ENCODE measurements at regions not wholly inside any gene's neighbourhood (a gene's known extent, or its start where the extent isn't known, plus 50 kb on each side); places are given as distances from the start of the nearest gene placed in this dataset.

- in situ Hi-C loops (cut with HindIII; ENCODE audit: low sequenced_read_pairs) = no loop called here
- no peak for DNase-seq (ENCODE audit: low spot score)
Observed at GRCh38 chr12:93243689-93244513, 133.8 kb upstream of the NUDT4 start.

GRCh38 chr12:93244514-93245077 is 133.1 kb upstream of the NUDT4 start:
- no peak for DNase-seq (ENCODE audit: low spot score)
- in situ Hi-C loops (cut with HindIII; ENCODE audit: low sequenced_read_pairs) = no loop called here

- DNase-seq (ENCODE audit: low spot score) = no peak
- in situ Hi-C loops (cut with HindIII; ENCODE audit: low sequenced_read_pairs) = no loop called here
Observed at GRCh38 chr12:93245543-93245942, 132.2 kb upstream of the NUDT4 start.

DNA sequence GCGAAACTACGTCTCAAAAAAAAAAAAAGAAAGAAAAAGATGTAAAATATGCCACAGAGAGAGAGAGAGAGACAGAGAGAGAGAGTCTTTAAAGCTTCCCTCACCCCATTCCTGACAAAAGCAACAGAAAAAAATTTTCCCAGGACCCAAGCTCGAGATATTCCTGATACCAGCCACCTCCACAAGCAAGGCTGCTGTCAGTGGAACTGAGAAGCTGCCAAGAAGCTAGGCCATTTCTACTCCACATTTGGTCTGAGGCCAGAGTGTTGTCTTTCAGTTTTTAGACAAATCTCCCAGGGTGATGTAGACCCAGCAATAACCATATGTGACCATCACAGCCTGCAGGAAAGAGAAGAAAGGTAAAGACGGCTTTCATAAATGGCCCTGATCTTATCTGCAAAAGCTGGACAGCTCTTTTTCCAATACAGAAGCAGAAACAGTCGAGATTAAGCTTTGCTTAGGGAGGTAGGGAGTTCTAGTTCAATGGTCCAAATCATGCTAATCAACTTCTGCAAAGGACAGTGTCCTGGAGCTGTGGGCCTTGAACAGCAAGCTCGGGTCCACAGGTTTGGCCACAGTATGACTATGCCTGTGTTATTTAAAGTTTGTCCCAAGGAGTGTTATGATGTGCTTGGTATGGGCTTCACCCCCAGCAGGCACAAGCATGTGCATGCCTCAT is 130.3 kb upstream of the NUDT4 start:
- in situ Hi-C loops (cut with HindIII; ENCODE audit: low sequenced_read_pairs) = no loop called here
- no peak for DNase-seq (ENCODE audit: low spot score)

DNA sequence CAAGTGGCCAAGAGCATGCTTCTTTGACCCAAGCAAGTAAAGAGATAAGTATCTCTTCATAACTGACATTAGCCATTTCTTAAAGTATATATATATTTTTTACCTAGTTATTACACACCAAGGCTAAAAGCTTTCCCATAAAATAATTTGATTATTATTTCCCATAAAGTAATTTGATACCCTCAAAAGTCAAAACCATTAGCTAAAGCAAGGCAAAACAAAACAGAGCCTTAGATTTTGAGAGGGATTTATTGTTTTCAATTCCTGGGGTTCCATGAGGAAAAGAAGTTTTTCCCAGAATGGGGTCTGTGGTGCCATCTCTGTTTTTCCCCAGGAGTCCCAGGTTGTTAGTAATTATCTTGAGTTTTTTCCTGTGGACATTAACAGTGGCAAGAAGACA is 125.5 kb upstream of the NUDT4 start:
- in situ Hi-C loops (cut with HindIII; ENCODE audit: low sequenced_read_pairs) = no loop called here
- DNase-seq (ENCODE audit: low spot score) = no peak

DNA sequence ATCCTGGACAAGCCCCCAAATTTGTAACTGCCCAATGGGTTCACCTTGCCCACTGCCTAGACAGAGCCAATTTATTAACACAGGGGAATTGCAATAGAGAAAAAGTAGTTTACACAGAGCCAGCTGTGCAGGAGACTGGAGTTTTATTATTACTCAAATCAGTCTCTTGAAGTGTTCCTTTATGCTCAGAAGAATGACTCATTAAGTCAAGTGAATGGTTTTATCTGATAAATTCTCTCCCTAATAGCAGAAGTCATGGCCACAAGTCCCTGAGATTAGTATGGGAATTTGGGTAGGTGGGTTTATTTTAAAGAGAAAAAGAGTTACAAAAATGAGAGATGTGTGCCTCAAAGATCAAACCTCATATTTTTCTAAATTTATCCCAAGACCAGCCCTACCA is 122.8 kb upstream of the NUDT4 start:
- in situ Hi-C loops (cut with HindIII; ENCODE audit: low sequenced_read_pairs) = no loop called here
- no peak for DNase-seq (ENCODE audit: low spot score)

DNA sequence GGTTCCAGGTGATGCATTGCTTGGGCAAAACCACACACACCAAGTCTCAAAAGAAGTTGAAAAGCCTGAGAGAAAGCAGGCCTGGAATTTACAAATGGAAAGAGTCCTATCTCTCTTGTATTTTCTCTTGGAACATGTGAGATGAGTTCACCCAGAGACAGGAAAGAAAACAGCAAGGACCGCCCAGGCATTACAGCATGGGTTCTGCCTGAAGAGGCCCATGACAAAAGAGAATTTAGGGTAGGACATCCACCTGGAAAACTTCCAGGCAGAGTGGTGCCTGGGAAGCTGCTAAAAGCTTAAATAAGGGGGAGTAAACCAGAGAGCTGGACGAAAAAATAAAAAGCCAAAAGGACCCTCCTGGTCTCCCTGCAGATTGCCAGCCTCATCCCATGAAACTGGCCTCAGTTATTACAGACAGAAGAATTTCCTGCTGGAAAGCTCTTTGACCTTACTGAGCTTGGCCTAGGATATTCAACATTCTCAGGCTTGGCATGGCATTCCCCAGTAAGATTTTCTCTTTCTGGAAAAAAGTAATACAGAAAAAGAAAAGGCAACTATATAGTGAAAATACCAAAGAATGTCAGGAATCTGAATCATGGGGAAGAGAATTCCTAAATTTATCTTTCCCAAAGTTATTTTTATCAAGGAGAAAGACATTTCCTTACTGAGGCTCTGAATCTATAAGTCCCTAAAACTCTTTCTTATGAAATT is 121.3 kb upstream of the NUDT4 start:
- in situ Hi-C loops (cut with HindIII; ENCODE audit: low sequenced_read_pairs) = no loop called here
- no peak for DNase-seq (ENCODE audit: low spot score)

GRCh38 chr12:93261505-93262094 is 116.1 kb upstream of the NUDT4 start:
- in situ Hi-C loops (cut with HindIII; ENCODE audit: low sequenced_read_pairs) = no loop called here
- DNase-seq (ENCODE audit: low spot score) = no peak

GRCh38 chr12:93272997-93273396 is 104.7 kb upstream of the NUDT4 start:
- in situ Hi-C loops (cut with HindIII; ENCODE audit: low sequenced_read_pairs) = no loop called here
- no peak for DNase-seq (ENCODE audit: low spot score)

DNA sequence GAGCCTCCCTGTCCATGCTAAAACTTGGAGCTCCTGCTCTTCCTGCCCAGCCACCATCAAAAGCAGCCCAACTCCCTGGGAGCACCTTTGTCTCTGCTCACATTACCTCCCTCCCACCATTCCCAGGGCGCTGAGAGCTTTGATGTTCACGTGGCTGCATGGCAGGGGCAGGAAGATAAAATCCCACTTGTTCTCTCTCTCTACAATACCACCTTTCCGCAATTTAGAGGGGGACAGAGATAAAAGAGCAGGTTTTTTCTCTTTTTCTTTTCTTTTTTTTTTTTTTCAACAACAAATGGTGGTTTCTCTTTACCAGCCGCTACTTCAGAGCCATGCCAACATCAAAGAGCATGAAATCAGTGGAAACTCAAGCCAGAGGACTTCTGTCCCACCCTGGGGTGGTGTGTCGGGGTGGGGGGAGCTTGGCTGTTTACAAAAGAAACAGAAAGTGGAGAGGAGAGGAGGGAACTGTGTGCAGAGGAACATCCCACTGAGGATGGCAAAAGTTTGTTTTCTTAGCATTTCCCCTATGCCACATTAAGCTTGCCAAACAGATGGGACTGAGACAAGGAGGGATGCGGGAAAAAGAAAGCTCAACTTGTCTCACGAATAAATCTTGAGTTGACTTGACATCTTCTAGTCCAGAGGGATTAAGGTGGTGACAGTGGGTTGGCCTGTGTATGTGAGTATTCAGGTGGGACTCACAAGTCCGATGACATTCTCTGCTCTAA is 103.7 kb upstream of the NUDT4 start:
- DNase-seq (ENCODE audit: low spot score) = no peak
- in situ Hi-C loops (cut with HindIII; ENCODE audit: low sequenced_read_pairs) = no loop called here

DNA sequence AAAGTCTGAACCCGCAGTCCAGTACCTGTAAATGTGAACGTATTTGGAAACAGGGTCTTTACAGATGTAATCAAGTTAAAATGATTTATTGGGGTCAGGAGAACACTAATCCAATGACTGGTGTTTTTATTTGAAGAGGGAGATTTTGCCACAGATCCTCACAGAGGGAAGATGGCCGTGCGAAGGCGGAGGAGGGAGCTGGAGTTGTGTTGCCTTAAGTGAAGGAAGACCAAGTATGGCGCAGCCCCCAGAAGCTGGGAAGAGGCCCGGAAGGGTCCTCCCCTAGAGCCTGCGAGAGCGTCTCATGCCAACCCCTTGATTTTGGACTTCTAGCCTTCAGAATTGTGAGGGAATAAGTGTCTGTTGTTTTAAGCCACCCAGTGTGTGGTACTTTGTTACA is 102.8 kb upstream of the NUDT4 start:
- DNase-seq (ENCODE audit: low spot score) = no peak
- in situ Hi-C loops (cut with HindIII; ENCODE audit: low sequenced_read_pairs) = no loop called here

- in situ Hi-C loops (cut with HindIII; ENCODE audit: low sequenced_read_pairs) = no loop called here
- no peak for DNase-seq (ENCODE audit: low spot score)
Observed at GRCh38 chr12:93275589-93275988, 102.1 kb upstream of the NUDT4 start.

GRCh38 chr12:93279565-93280412 is 97.9 kb upstream of the NUDT4 start:
- no peak for DNase-seq (ENCODE audit: low spot score)
- in situ Hi-C loops (cut with HindIII; ENCODE audit: low sequenced_read_pairs) = no loop called here

- in situ Hi-C loops (cut with HindIII; ENCODE audit: low sequenced_read_pairs) = no loop called here
- no peak for DNase-seq (ENCODE audit: low spot score)
Observed at GRCh38 chr12:93287149-93287548, 90.6 kb upstream of the NUDT4 start.

GRCh38 chr12:93288626-93289025 is 89.1 kb upstream of the NUDT4 start:
- no peak for DNase-seq (ENCODE audit: low spot score)
- in situ Hi-C loops (cut with HindIII; ENCODE audit: low sequenced_read_pairs) = no loop called here

GRCh38 chr12:93290391-93290790 is 87.3 kb upstream of the NUDT4 start:
- no peak for DNase-seq (ENCODE audit: low spot score)
- in situ Hi-C loops (cut with HindIII; ENCODE audit: low sequenced_read_pairs) = no loop called here

DNA sequence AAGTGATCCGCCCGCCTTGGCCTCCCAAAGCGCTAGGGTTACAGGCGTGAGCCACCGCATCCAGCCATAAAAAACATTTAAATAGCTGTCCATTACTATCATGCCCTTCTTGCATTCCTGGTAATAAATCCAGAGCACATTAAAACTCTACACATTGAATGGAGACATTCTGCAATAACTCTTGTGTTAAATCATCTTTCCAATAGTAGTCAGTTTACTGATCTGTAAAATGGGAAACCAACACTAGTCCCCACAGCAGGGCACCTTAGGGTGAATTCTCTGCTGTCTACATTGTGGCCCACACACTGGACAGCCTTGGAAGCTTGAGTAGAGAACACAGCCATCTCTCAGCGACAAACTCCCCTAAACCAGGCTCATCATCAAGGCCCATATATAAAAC is 85.5 kb upstream of the NUDT4 start:
- no peak for DNase-seq (ENCODE audit: low spot score)
- in situ Hi-C loops (cut with HindIII; ENCODE audit: low sequenced_read_pairs) = no loop called here
